ENCODE measurements at regions not wholly inside any gene's neighbourhood (a gene's known extent, or its start where the extent isn't known, plus 50 kb on each side); places are given as distances from the start of the nearest gene placed in this dataset.
"Not testable (repeated sequence)": the region's sequence is repeated elsewhere in the genome, so short reads cannot be mapped to it uniquely, and the experiment has no call there.

DNA sequence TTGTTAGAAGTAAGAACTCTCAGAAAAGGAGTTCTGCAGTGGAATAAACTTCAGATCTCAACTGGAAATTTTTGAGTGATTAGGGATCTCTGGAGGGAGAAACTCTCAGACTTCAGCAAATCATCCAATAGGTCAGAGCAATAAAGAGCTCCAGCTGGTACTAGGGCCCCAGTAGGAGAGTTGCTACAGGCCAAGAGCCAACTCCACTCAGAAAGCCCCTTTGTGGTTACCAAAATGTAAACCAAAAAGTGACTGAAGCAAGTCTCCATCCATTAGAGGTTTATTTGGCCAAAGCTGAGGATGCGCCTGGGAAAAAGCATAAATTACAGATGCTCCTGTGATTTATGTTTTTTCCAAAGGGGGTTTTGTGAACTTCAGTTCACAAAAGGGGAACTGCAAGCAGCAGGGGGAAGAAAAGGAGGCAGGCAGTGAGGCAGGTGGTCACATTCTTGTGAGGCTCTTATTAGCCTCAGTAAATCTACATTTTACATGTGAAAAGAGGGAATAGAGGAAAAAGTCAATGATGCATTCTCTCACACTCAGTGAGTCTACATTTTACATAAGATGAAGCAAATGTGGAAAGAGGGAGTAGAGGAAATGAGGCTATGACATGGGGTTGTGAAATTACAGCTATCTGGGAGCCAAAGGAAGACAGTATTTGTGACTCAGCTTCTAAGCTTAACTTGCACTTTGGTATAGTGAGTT lies 92.4 kb upstream of the DAZL start:
- Histone ChIP-seq H3K36me3 (ENCODE audit: control insufficient read depth, insufficient read depth, low read length) (no peaks in the 10 kb centered on the region), H4K5ac (ENCODE audit: low read length) (no peak overlapping the region), H2BK15ac (replicated peaks; ENCODE audit: low read depth) (no peak overlapping the region), H3K4me3 (ENCODE audit: low read length) (no peak overlapping the region), H3K27ac (ENCODE audit: low read depth, low read length) (no peak overlapping the region), H3K56ac (ENCODE audit: low read length) (no peak overlapping the region), H4K8ac (ENCODE audit: low read depth, low read length) (no peak overlapping the region), H3K23ac (ENCODE audit: low read length) (no peak overlapping the region), H2BK120ac (ENCODE audit: low read depth, low read length) (no peak overlapping the region), H2BK5ac (ENCODE audit: low read length) (no peak overlapping the region), H3K79me1 (ENCODE audit: low read length) (no peaks in the 10 kb centered on the region), H3K4ac (ENCODE audit: low read depth, low read length) (no peak overlapping the region), H3K18ac (ENCODE audit: low read length) (no peak overlapping the region), H3K9ac (ENCODE audit: low read length) (no peak overlapping the region), H2AK5ac (ENCODE audit: low read length) (no peak overlapping the region), H3K27me3 (ENCODE audit: insufficient read depth, low read length, poor library complexity) (no peaks in the 10 kb centered on the region), H3K4me1 (ENCODE audit: control insufficient read depth, low read depth, low read length) (no peaks in the 10 kb centered on the region), H3K79me2 (ENCODE audit: control insufficient read depth, insufficient read depth, low read length) (no peaks in the 10 kb centered on the region), H3K4me2 (ENCODE audit: low read length) (no peak overlapping the region)
- WGBS (ENCODE audit: extremely low coverage, insufficient coverage, low lambda C conversion rate) = no CpG with 5 or more reads among the region's 1 CpG
- DNase-seq = peak; percentile 30

DNA sequence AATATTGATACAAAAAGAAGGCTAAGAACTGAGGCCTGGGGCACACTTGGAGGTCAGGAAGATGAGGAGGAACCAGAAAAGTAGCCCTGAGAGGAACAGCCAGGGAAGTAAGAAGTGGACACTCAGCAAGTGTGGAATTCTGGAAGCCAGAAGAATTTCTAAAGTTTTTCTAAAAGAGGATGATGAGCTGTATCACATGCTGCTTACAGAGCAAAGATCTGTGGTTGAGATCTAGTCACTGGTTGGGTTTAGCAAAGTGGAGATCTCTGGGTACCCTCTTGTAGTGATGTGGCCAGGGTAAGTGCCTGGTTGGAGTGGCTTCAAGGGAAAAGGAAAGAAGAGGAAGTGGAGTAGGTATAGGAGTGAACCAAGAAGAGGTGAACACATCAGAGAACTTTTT lies 95.4 kb upstream of the DAZL start:
- Histone ChIP-seq H3K36me3 (ENCODE audit: control insufficient read depth, insufficient read depth, low read length) (no peaks in the 10 kb centered on the region), H2BK5ac (ENCODE audit: low read length) (no peak overlapping the region), H3K27ac (ENCODE audit: low read depth, low read length) (no peak overlapping the region), H3K56ac (ENCODE audit: low read length) (no peak overlapping the region), H2BK15ac (replicated peaks; ENCODE audit: low read depth) (no peak overlapping the region), H3K4me1 (ENCODE audit: control insufficient read depth, low read depth, low read length) (no peaks in the 10 kb centered on the region), H2AK5ac (ENCODE audit: low read length) (no peak overlapping the region), H3K9ac (ENCODE audit: low read length) (no peak overlapping the region), H3K4me2 (ENCODE audit: low read length) (no peak overlapping the region), H3K27me3 (ENCODE audit: insufficient read depth, low read length, poor library complexity) (no peaks in the 10 kb centered on the region), H3K23ac (ENCODE audit: low read length) (no peak overlapping the region), H2BK120ac (ENCODE audit: low read depth, low read length) (no peak overlapping the region), H4K5ac (ENCODE audit: low read length) (no peak overlapping the region), H3K79me1 (ENCODE audit: low read length) (no peaks in the 10 kb centered on the region), H3K4ac (ENCODE audit: low read depth, low read length) (no peak overlapping the region), H3K79me2 (ENCODE audit: control insufficient read depth, insufficient read depth, low read length) (no peaks in the 10 kb centered on the region), H3K18ac (ENCODE audit: low read length) (no peak overlapping the region), H4K8ac (ENCODE audit: low read depth, low read length) (no peak overlapping the region), H3K4me3 (ENCODE audit: low read length) (no peak overlapping the region)
- no peak for DNase-seq

DNA sequence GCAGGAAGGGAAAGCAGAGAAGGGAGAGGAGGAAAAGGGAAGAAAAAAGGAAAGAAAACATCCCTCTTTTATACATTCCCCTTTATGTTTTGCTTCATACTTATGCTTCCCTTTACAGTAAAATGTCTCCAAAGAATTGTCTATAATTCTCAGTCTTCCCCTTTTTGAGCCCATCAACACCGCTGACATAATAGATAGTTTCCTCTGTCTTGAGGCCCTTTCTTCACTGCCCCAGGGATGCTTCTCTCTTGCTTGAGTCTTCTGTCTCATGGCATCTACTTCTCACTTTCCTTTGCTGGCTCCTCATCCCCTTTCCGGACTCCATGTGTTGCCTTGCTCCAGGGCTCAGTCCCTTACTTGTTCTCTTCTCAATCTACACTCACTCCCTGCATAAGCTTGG lies 99.7 kb upstream of the DAZL start:
- Histone ChIP-seq H3K4me2 (ENCODE audit: low read length) (no peak overlapping the region), H2BK15ac (replicated peaks; ENCODE audit: low read depth) (no peak overlapping the region), H3K79me2 (ENCODE audit: control insufficient read depth, insufficient read depth, low read length) (no peaks in the 10 kb centered on the region), H3K23ac (ENCODE audit: low read length) (no peak overlapping the region), H3K56ac (ENCODE audit: low read length) (no peak overlapping the region), H4K5ac (ENCODE audit: low read length) (no peak overlapping the region), H2BK120ac (ENCODE audit: low read depth, low read length) (no peak overlapping the region), H3K4ac (ENCODE audit: low read depth, low read length) (no peak overlapping the region), H3K79me1 (ENCODE audit: low read length) (no peaks in the 10 kb centered on the region), H2AK5ac (ENCODE audit: low read length) (no peak overlapping the region), H3K18ac (ENCODE audit: low read length) (no peak overlapping the region), H3K9ac (ENCODE audit: low read length) (no peak overlapping the region), H2BK5ac (ENCODE audit: low read length) (no peak overlapping the region), H4K8ac (ENCODE audit: low read depth, low read length) (no peak overlapping the region), H3K27ac (ENCODE audit: low read depth, low read length) (no peak overlapping the region), H3K4me1 (ENCODE audit: control insufficient read depth, low read depth, low read length) (no peaks in the 10 kb centered on the region), H3K36me3 (ENCODE audit: control insufficient read depth, insufficient read depth, low read length) (no peaks in the 10 kb centered on the region), H3K4me3 (ENCODE audit: low read length) (no peak overlapping the region), H3K27me3 (ENCODE audit: insufficient read depth, low read length, poor library complexity) (no peaks in the 10 kb centered on the region)
- DNase-seq = no peak
- no CpG with 5 or more reads among the region's 2 CpGs for WGBS (ENCODE audit: extremely low coverage, insufficient coverage, low lambda C conversion rate)

DNA sequence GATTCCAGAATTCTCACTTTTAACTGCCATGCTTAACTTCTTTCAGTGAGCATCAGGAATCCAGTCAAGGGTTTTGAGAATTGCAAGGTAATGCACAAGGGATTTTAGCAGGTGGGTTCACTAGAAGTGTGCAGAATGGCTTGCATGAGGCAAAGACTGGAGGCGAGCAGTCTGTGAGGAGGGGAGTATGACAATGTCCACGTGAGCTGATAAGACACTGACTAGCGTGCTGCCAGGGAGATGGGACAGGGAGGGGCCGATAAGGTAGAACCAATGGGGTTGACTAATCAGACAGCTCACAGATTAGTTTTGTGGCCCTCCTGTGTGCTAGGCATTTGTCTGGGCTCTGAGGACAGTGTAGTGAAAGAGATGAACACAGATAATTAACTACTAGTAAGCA lies 102.0 kb upstream of the DAZL start:
- H2BK120ac ChIP-seq (ENCODE audit: low read depth, low read length) = no peak overlapping the region
- no peaks in the 10 kb centered on the region for H3K79me2 ChIP-seq (ENCODE audit: control insufficient read depth, insufficient read depth, low read length)
- H3K4me2 ChIP-seq (ENCODE audit: low read length) = no peak overlapping the region
- no peak for DNase-seq
- no peak overlapping the region for H3K4me3 ChIP-seq (ENCODE audit: low read length)
- H2AK5ac ChIP-seq (ENCODE audit: low read length) = no peak overlapping the region
- no peak overlapping the region for H3K27ac ChIP-seq (ENCODE audit: low read depth, low read length)
- no peaks in the 10 kb centered on the region for H3K79me1 ChIP-seq (ENCODE audit: low read length)
- H3K4me1 ChIP-seq (ENCODE audit: control insufficient read depth, low read depth, low read length) = no peaks in the 10 kb centered on the region
- no peak overlapping the region for H3K56ac ChIP-seq (ENCODE audit: low read length)
- H3K23ac ChIP-seq (ENCODE audit: low read length) = no peak overlapping the region
- H2BK5ac ChIP-seq (ENCODE audit: low read length) = no peak overlapping the region
- no peak overlapping the region for H3K18ac ChIP-seq (ENCODE audit: low read length)
- no peak overlapping the region for H4K8ac ChIP-seq (ENCODE audit: low read depth, low read length)
- no CpG with 5 or more reads among the region's 4 CpGs for WGBS (ENCODE audit: extremely low coverage, insufficient coverage, low lambda C conversion rate)
- no peak overlapping the region for H3K4ac ChIP-seq (ENCODE audit: low read depth, low read length)
- H3K9ac ChIP-seq (ENCODE audit: low read length) = no peak overlapping the region
- no peak overlapping the region for H2BK15ac ChIP-seq (replicated peaks; ENCODE audit: low read depth)
- no peaks in the 10 kb centered on the region for H3K36me3 ChIP-seq (ENCODE audit: control insufficient read depth, insufficient read depth, low read length)
- H3K27me3 ChIP-seq (ENCODE audit: insufficient read depth, low read length, poor library complexity) = no peaks in the 10 kb centered on the region
- no peak overlapping the region for H4K5ac ChIP-seq (ENCODE audit: low read length)

DNA sequence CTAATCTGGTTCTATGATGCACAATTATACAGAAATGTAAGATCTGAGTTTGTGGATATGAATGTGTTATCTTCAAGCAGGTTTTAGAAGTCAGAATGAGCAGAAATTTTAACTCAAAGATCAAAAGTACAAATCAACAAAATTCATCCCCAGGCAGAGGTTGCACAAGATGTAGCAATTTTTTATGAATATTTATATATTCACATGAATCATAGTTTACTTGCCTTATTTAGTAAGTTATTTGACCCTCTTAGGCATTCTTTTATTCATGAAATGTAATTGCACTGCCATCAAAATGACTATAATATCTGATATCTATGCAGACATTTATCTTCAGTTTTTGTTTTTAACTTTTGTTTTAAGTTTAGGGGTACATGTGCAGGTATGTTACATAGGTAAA lies 103.1 kb upstream of the DAZL start:
- no peaks in the 10 kb centered on the region for H3K79me2 ChIP-seq (ENCODE audit: control insufficient read depth, insufficient read depth, low read length)
- H3K79me1 ChIP-seq (ENCODE audit: low read length) = no peaks in the 10 kb centered on the region
- no peak overlapping the region for H4K5ac ChIP-seq (ENCODE audit: low read length)
- no peak overlapping the region for H2BK5ac ChIP-seq (ENCODE audit: low read length)
- no peak for DNase-seq
- no peak overlapping the region for H3K4me2 ChIP-seq (ENCODE audit: low read length)
- no peak overlapping the region for H3K9ac ChIP-seq (ENCODE audit: low read length)
- H3K27me3 ChIP-seq (ENCODE audit: insufficient read depth, low read length, poor library complexity) = no peaks in the 10 kb centered on the region
- H3K4me1 ChIP-seq (ENCODE audit: control insufficient read depth, low read depth, low read length) = no peaks in the 10 kb centered on the region
- no peak overlapping the region for H3K4ac ChIP-seq (ENCODE audit: low read depth, low read length)
- no peak overlapping the region for H3K27ac ChIP-seq (ENCODE audit: low read depth, low read length)
- no peak overlapping the region for H4K8ac ChIP-seq (ENCODE audit: low read depth, low read length)
- H3K18ac ChIP-seq (ENCODE audit: low read length) = no peak overlapping the region
- H3K4me3 ChIP-seq (ENCODE audit: low read length) = no peak overlapping the region
- H2BK120ac ChIP-seq (ENCODE audit: low read depth, low read length) = no peak overlapping the region
- H3K36me3 ChIP-seq (ENCODE audit: control insufficient read depth, insufficient read depth, low read length) = no peaks in the 10 kb centered on the region
- H3K23ac ChIP-seq (ENCODE audit: low read length) = no peak overlapping the region
- H3K56ac ChIP-seq (ENCODE audit: low read length) = no peak overlapping the region
- H2BK15ac ChIP-seq (replicated peaks; ENCODE audit: low read depth) = no peak overlapping the region
- no peak overlapping the region for H2AK5ac ChIP-seq (ENCODE audit: low read length)

DNA sequence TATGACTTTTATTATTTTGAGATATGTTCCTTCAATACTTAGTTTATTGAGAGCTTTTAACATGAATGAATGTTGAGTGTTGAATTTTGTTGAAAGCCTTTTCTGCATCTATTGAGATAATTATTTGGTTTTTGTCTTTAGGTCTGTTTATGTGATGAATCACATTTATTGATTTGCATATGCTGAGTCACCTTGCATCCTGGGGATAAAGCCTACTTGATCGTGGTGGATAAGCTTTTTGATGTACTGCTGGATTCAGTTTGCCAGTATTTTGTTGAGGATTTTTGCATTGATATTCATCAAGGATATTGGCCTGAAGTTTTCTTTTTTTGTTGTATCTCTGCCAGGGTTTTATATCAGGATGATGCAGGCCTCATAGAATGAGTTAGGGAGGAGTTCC lies 106.5 kb upstream of the DAZL start:
- not testable (repeated sequence) for H3K18ac ChIP-seq (ENCODE audit: low read length); H3K27me3 ChIP-seq (ENCODE audit: insufficient read depth, low read length, poor library complexity); H3K23ac ChIP-seq (ENCODE audit: low read length); H3K56ac ChIP-seq (ENCODE audit: low read length); H3K9ac ChIP-seq (ENCODE audit: low read length); H3K4me2 ChIP-seq (ENCODE audit: low read length); H3K27ac ChIP-seq (ENCODE audit: low read depth, low read length); H3K79me1 ChIP-seq (ENCODE audit: low read length); H2BK120ac ChIP-seq (ENCODE audit: low read depth, low read length); H2AK5ac ChIP-seq (ENCODE audit: low read length); H3K4me1 ChIP-seq (ENCODE audit: control insufficient read depth, low read depth, low read length); H3K36me3 ChIP-seq (ENCODE audit: control insufficient read depth, insufficient read depth, low read length); H4K5ac ChIP-seq (ENCODE audit: low read length); DNase-seq; H3K79me2 ChIP-seq (ENCODE audit: control insufficient read depth, insufficient read depth, low read length); H3K4ac ChIP-seq (ENCODE audit: low read depth, low read length); H4K8ac ChIP-seq (ENCODE audit: low read depth, low read length); H2BK5ac ChIP-seq (ENCODE audit: low read length); H2BK15ac ChIP-seq (replicated peaks; ENCODE audit: low read depth); H3K4me3 ChIP-seq (ENCODE audit: low read length)
- WGBS (ENCODE audit: extremely low coverage, insufficient coverage, low lambda C conversion rate) = no CpG with 5 or more reads among the region's 1 CpG
